ENCODE measurements at regions not wholly inside any gene's neighbourhood (a gene's known extent, or its start where the extent isn't known, plus 50 kb on each side); places are given as distances from the start of the nearest gene placed in this dataset.

GRCh38 chr2:156164091-156164720 lies 168.3 kb downstream of the NR4A2 start:
- DNase-seq = no peak

- peak; percentile 0 for DNase-seq
Observed at GRCh38 chr2:156158808-156159207, 173.7 kb downstream of the NR4A2 start.

DNA sequence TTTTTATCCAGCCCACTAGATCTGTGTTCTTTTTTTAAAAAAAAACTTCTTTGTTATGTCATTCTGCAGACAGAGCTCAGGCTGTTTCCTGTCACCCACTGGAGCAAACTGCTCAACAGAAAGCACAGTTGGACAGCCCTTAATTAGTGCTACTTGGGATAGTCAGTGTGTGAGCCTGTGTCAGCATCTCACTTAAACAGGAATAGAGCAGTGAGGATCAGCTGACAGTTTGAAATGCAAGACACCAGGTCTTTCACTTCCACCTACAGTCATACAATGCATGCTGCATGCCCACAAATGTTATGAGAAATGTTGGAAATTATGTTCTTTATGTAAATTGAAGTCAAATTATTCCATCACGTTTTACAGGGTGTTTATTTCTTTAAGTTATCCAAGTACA lies 174.9 kb downstream of the NR4A2 start:
- DNase-seq = no peak

DNA sequence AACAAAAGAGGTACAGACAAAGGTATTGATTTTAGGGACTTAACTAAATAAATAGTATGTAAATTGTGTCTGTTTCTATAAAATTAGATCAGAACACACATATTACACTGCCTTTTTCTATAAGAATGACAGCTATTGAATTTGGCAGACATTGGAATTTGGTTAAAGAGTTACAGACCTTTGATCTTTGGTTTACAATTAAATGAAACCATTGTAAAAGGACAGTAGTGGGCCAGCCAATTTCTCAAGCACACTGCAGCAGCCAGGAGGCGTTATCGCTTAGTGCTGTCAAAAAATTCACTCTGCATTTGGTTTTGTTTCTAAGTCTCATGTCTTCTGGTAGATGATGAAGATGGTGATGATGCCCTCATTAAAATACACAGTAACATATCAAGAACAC lies 175.9 kb downstream of the NR4A2 start:
- DNase-seq = no peak

- DNase-seq = no peak
Observed at GRCh38 chr2:156155319-156155718, 177.2 kb downstream of the NR4A2 start.

DNA sequence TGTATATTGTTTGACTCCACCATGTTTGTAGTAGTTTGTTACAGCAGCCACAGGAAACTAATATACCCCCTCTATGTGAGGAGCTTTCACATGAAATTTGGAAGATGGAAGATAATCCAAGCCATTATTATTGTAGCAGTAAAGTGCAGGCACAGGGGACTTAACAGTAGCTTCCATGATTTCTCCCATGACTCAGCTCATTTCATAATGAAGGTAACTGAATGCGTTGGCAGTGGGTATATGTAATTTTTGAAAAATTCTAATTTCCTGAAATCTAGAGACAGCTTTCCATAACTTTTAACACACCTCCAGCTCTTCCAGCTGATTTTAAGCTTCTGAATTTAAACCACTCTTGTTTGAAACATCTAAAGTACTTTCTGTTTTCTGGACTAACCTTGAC lies 181.2 kb downstream of the NR4A2 start:
- DNase-seq = no peak

- DNase-seq = no peak
Observed at GRCh38 chr2:156147594-156148330, 184.8 kb downstream of the NR4A2 start.

- no peak for DNase-seq
Observed at GRCh38 chr2:156145976-156146375, 186.5 kb downstream of the NR4A2 start.

GRCh38 chr2:156145469-156145868 lies 187.1 kb downstream of the NR4A2 start:
- DNase-seq = no peak

GRCh38 chr2:156136566-156136965 lies 196.0 kb downstream of the NR4A2 start:
- no peak for DNase-seq

- DNase-seq = no peak
Observed at GRCh38 chr2:156134887-156135286, 197.6 kb downstream of the NR4A2 start.

DNA sequence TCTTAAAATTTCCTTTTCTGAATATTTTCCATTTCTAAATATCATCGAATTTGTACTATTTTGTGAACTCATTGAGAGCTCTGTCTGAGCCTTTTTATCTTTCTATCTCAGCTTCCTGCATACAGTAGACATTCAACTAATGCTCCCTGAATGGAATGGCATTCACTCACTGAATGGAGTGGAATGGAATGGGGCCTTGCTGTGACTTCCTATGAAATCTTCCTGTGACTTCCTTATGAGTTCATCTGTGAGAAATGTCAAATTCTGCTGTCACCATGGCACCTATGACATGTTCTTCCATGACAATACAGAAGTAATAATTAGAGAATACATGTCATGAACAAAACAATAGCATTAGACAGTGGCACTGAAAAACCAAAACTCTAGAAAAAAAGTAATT lies 199.6 kb downstream of the NR4A2 start:
- DNase-seq = no peak

DNA sequence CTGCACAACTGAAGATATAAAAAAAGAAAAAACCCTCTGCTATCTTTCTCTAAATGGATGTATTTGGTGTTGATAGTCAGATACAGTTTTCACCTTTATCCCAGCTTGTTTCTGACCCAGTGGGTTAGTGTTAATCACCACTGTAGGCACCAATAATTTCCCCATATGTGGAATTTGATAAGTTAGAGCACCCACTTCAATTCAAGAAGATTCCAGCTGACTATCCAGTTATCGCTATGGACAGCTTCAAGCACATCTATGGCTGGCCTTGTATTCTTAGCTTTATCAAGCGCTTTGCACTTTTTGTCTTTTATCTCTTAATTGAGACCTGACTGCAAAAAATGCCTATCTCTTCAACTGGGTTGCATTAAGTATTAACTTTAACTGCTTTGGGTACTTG lies 200.4 kb downstream of the NR4A2 start:
- no peak for DNase-seq

DNA sequence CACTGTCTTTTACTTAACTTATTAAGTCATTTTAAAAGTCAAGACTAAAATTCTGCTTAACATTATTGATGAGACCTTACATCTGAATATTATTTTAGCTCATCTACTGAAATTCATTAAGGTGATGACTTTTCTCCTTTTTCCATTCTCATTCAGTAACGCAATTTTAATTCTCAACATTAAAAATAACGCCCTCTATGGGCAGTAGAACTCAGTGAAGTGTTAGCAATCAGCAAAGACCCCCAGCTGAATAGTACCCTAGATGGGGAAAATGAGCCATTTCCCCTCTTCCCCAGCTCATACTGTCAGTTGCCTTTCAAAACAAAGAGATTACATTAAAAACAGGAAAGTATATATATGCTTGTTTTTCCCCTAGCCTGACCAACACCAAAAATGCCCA lies 203.3 kb downstream of the NR4A2 start:
- DNase-seq = no peak

DNA sequence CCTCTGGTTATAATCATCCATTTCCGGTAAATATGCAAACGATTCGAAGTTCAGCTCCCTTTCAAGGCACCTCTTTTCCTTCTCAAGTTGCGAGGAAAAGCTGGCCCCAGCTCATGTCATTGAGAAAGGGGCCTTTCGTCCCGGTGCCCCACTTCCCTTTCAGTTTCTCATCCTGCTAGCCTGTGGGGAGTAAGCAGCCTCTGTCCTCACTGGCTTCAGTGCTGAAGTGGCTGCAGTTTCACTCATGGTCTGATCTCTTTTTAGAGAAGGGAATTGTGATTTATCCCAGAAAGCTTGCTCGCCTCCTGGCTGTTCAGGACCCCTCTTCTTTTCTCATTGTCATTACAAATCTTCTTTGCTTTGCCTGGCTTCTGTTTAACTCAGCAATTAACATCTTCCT lies 207.5 kb downstream of the NR4A2 start:
- no peak for DNase-seq

GRCh38 chr2:156124458-156124857 lies 208.1 kb downstream of the NR4A2 start:
- no peak for DNase-seq

GRCh38 chr2:156118753-156119416 lies 213.6 kb downstream of the NR4A2 start:
- DNase-seq = no peak

- no peak for DNase-seq
Observed at GRCh38 chr2:156116113-156116512, 216.4 kb downstream of the NR4A2 start.

DNA sequence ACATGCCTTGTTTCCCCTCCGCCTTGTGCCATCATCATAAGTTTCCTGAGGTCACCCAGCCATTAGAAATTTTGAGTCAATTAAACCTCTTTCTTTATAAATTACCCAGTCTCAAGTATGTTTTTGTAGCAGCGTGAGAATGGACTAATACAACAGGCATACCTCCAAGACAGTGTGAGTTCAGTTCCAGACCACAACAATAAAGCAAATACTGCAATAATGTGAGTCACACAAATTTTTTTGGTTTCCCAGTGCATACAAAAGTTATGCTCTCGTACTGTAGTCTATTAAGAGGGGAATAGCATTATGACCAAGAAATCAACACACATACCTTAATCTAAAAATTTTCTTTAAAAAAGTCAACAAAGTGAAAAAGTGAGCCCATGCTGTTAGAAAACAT lies 217.2 kb downstream of the NR4A2 start:
- no peak for DNase-seq

DNA sequence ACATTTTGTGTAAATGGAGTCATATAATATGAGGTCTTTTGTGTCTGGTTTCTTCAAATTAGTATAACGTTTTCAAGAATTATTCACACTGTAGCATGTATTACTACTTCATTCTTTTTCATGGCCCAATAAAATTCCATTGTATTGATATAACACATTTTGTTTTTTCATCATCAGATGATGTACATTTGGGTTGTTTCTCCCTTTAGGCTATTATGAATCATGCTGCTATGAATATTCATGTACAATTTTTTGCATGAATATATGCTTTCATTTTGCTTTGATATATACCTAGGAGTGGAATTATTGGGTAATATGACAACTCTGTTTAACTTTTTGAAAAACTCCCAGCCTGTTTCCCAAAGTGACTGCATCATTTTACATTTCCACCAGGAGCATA lies 220.2 kb downstream of the NR4A2 start:
- DNase-seq = no peak

DNA sequence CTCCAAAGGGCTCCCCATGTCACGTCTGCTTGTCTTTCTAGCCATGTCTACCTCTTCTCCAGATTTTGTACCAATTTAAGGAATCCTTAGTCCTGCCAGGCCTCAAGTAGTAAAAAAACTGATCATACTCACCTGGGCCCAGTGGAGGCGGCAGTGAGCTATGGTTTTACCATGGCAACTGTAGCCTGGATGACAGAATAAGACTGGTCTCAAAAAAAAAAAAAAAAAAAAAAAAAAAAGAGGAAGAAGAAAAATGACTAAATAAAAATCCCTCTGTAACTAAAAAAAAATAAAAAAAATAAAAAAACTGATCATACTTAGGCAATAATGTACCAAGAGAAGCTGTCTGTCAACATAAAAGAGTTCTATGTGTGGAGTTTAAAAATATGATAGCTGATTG lies 221.6 kb downstream of the NR4A2 start:
- no peak for DNase-seq

DNA sequence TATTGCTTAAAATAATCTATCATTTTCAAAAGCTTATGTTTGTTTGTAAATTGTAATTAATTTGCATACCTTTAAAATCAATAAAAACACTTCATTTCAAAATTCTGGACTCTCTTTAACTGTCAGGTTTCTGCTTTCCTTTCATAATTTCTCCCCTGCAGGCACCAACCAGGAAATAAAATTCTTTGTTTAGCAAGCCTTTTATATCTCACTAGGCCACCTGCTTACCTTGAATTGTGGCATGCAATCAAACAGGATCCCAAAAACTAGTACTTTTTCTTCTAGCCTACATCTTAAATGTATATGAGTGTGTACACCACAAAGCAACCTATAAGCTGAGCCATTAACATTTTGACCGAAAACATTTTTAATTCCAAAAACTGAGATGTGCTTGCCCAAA lies 233.1 kb downstream of the NR4A2 start:
- no peak for DNase-seq

- no peak for DNase-seq
Observed at GRCh38 chr2:156098506-156098905, 234.0 kb downstream of the NR4A2 start.

GRCh38 chr2:156088587-156088986 lies 243.9 kb downstream of the NR4A2 start:
- DNase-seq = no peak
